HG02885 (cell line): ENCODE measurements at regions not wholly inside any gene's neighbourhood (a gene's known extent, or its start where the extent isn't known, plus 50 kb on each side); places are given as distances from the start of the nearest gene placed in this dataset.

Source experiments
- ATAC-seq: cut with Tn5 transposase; IDR thresholded peaks from one replicate; pipeline ENCODE4 v1.9.1; 2021; ENCODE audit warnings: mild to moderate bottlenecking; ENCODE audit not compliant: unreplicated experiment, poor library complexity

DNA sequence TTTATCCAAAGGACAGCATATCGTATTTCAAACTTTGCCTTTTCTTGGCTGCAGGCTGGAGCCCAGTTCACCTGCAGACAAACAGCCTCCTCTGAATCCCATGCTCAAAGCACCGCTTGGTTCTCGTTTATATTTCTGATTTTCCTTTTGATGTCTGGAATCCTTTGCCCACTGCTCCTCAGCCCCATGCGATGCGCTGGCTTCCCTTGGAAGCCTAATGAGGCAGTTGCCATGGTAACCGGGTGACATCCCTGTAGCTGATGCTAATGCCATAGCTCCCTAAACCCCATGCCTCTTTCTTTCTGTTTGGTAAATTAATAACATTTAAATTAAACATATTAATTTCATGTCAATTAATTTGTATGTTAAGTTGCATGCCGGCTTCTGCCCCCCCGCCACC lies 327.1 kb downstream of the PRDM2 start:
- ATAC-seq: no peak

GRCh38 chr1:14031461-14031860 lies 331.5 kb downstream of the PRDM2 start:
- ATAC-seq: no peak

GRCh38 chr1:14034506-14034905 lies 334.5 kb downstream of the PRDM2 start:
- no peak for ATAC-seq

- no peak for ATAC-seq
Observed at GRCh38 chr1:14037101-14037847, 337.3 kb downstream of the PRDM2 start.

DNA sequence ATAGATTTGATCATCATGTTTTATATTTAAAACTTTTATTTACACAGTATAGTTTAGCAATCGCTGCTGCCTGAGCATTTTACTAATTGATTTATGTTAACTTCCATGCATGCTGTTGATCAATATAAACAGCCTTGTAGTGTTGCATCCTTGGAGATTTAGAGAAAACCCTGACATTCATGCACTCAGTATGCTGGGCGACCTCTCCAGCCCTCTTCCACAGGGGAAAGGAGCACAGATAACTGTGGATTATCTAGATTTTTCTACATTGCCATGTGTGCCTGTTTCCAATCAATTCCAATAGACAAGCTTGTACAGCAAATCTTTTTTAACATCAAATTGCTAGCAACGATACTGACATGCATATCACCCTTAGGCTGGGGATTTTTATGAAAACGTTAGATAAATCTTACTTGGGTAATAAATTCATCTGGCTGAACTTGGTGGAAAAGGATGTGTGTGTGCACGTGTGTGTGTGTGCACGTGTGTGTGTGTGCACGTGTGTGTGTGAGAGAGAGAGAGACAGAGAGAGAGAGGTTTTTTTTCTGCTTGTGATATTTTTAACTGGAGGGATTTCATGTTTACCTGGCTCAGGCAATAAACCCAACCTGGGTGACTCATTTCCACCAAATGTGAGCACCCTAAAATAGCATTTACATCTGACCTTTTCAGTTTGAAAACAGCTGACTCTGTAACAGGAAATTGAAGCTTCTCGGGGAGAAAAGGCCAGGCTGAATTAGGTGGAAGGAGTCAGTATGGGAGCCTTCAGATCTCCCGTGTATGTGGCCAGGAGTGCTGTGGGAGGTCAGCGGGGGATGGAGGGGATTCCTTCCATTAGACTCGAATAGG lies 339.8 kb downstream of the PRDM2 start:
- ATAC-seq: no peak

DNA sequence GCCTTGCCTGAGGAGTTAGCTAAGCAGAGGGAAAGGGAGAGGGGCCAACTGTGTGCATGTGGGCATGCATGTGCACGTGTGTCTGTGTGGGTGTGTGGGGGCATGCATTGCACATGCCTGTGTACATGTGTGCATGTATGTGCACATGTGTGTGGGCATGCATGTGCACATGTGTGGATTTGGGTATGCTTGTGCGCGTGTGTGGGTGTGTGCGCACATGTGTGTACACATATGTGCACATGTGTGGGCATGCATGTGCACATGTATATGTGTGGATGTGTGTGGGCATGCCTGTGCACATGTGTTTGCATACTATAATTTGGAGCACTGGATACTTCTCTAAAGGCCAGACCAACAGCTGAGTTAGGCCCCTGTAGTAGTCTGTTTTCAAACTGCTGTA lies 350.0 kb downstream of the PRDM2 start:
- no peak for ATAC-seq

DNA sequence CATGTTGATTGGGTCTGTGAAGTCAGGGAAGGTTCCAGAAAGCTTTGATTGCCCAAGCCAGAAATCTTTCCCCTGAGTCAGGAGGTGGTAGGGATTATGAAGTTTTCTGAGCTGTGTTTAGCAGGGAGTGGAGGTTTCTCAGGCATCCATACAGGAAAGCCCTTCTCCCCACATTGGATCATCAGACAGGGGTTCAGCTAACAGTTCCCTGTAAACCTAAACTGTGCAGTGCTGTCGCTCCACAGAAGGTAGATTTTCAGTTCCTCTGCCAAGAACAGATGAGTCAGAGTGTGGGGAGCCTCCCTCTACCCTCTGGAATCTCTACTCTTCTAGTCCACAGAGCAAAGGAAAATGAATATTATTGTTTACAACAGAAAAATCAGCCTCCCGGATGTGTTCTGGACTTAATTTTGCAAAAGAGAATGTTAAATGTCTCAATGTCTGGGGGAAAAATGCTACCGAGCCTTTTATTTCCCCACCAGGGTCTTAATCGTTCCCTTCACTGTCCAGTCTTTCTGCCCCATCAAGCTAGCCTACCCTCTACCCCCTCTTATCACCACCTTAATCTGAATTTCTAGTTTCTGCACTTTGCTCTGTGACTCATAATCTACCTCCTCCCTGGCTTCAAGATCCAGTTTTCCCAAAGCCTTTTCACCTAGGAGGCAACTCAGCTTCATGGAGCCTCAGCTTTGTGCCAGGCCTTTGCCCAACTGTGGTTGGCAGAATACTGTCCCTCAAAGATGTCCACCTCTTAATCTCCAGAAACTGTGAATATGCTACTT lies 355.6 kb downstream of the PRDM2 start:
- no peak for ATAC-seq

DNA sequence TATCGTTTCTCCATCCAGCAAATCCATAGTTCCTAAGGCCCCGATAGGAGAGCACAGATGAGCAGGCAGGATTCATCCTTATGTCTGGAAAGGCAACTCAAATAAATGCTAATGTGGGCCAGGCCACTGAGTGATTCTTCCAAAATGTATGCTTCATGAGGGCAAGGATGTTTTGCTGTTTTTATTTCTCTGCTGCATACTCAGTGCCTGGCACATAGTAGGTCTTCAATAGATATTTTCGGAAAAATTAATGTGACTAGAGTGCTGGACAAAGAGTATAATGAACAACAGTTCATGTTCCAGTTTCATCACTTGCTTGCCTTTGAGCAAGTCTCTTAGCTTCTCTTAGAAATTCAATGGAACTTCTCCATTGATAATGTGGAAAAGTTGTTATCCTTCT lies 357.7 kb downstream of the PRDM2 start:
- no peak for ATAC-seq

GRCh38 chr1:14061204-14061603 lies 361.2 kb downstream of the PRDM2 start:
- ATAC-seq: no peak

- ATAC-seq: no peak
Observed at GRCh38 chr1:14061722-14062121, 361.7 kb downstream of the PRDM2 start.

- no peak for ATAC-seq
Observed at GRCh38 chr1:14062669-14063068, 362.7 kb downstream of the PRDM2 start.

DNA sequence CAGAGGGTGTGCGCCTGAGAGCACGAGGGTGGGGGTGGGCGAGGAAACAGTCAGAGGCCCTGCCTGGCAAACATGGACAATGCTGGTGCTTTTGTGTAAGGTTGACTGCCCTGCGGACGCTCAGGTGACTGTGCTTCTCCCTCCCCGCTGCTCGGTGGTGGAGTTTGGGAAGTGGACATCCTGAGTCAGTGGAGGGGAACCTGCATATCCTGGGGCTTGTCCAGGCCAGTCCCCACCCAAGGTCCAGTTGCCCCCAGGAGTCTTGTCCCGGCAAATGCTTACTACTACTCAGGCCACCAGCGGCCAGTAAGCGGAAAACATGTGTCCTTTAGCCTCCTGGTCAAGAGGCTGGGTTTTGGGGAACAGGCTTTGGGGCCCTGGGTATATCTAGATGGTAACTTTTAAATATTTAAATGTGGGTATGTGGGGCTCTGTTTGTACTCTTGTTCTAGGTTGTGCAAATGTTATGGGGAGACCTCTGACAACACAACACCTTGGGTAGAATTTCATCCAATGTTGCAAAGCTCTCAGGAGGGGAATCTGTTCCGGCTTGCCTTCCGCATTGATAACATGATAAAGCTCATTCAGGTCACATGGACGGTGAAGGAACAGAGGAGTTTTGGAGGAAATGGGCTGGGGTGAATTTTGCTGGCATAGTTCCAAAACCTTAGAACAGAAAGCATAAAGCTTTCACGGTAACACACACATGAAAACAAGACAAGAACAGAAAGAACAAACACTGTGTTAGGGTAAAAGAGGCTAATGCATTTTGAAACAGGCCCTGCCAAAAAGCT lies 364.9 kb downstream of the PRDM2 start:
- ATAC-seq: no peak

DNA sequence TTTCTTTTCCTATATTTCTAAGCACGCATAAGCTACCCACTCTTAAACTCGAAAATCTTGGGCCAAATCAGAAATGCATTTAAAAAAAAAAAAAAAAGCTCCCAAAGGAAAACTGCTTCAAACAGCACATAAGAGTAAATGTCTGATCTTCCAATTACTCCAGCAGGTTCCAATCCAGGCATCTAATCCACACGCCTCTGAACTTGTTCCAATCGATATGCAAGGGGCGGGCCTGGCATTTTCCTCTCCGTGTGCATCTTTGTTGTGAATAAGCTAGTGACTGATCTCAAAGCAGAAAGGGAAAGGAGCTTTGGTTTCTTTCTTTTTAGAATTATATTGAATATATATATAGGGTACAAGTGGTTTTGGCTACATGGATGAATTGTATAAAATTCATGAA lies 365.5 kb downstream of the PRDM2 start:
- ATAC-seq: no peak

DNA sequence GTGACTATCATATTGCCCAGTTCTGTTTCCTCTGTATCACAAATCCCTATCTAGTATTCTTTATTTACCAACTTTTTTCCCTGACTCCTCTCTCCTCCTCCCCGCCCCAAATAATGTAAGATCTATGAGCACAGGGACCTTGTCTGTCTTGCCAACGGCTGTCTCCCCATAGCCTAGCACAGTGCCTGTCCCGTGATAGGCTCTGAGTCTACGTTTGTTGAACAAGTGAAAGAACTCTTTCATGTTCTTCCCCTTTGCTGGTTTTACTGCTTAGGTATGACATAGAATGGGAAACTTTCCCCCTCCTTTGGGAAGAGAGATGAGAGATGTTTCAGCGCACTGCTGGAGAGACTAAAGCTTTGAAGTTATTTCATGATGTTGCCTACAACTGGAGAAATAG lies 367.0 kb downstream of the PRDM2 start:
- ATAC-seq: no peak

GRCh38 chr1:14067711-14068110 lies 367.7 kb downstream of the PRDM2 start:
- ATAC-seq: no peak

- ATAC-seq: no peak
Observed at GRCh38 chr1:14071581-14071980, 371.6 kb downstream of the PRDM2 start.

DNA sequence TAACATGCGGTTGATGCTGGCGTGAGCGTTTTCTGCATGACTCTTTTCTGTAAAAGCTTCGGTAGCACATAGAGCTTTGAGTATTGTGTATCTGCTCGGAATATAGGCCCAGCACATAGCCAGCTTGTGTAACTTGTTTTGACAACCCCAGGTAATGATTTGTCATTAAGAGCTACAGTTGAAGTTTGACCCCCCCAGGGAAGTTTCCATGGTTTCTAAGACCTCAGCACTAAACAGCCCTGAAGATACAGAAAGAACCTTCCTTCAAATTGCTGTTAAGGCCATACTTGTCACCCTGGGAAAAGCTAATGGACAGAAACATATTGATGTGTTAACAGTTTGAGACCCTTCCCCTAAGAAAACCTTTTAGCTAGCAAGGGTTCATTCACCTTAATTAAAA lies 380.7 kb downstream of the PRDM2 start:
- ATAC-seq: no peak

DNA sequence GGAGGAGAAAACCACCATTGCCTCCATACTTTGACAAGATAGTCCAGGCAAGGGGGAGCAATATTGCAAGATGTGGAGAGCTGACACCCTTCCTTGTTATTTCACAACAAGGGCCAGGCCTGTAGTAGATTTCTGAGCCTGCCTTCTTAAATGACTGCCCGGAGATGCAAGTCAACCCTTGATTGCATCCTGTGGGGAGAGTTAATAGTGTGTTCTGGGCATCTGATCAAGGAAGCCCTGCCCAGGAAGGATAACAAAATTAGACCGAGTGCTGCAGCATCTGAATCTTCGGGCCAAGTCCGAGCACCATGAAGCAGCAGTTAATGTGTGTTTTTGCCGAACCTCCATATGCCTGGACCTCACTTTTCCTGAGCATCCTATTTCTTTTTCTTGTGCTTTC lies 382.3 kb downstream of the PRDM2 start:
- no peak for ATAC-seq

- ATAC-seq: no peak
Observed at GRCh38 chr1:14083277-14083676, 383.3 kb downstream of the PRDM2 start.

DNA sequence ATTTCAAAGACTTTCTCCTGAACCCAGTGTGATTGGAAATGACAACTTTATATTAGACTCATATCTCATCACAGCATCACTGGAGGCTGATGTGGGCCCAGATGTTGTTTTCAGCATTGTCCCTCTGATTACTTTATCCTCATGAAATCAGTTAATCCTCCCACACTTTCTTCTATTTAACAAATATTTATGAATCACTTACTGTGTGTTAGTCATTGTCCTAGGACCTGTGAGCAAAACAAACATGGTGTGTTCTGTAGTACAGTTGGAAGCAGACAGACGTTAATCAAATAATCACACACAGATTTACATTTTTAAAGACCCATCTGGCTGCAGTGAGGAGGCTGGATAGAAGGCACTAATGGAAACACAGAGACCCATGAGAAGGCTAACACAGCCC lies 383.7 kb downstream of the PRDM2 start:
- no peak for ATAC-seq
